C4-2B (cell line): ENCODE measurements at regions not wholly inside any gene's neighbourhood (a gene's known extent, or its start where the extent isn't known, plus 50 kb on each side); places are given as distances from the start of the nearest gene placed in this dataset.

Experiments
- ZFX ChIP-seq: fragments of 450-650 bp; IDR thresholded peaks from 2 replicates; pipeline ENCODE4 v1.6.1; 2017
- TF ChIP-seq, protein P1 (sequence below): fragments of 450-650 bp; conservative IDR thresholded peaks from 2 replicates; pipeline ENCODE4 v1.5.1; 2017; ENCODE audit warnings: mild to moderate bottlenecking

DNA sequence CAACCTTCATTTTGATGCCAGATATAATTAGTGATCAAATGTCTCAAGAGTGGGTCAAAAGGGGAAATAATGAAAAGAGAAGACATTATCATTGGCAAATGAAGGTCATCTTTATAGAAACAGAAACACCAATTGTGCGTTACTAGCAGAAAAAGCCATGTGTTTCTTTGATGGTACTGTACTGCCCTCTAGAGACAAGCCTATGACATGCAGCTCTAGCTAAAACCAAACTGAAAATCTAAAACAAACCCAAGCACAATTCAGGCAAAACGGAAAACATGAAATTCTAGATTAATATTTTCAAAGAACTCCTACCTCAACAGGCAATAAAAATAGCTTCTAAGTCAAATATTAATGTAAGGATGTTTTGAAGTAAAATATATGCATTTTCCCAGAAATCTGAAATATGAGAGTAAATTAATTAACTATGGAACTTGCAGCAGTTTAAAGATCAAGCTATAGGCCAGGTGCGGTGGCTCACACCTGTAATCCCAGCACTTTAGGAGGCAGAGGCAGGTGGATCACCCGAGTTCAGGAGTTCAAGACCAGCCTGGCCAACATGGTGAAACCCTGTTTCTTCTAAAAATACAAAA lies 115.4 kb downstream of the KLHL28 start:
- TF ChIP-seq, protein P1, sequence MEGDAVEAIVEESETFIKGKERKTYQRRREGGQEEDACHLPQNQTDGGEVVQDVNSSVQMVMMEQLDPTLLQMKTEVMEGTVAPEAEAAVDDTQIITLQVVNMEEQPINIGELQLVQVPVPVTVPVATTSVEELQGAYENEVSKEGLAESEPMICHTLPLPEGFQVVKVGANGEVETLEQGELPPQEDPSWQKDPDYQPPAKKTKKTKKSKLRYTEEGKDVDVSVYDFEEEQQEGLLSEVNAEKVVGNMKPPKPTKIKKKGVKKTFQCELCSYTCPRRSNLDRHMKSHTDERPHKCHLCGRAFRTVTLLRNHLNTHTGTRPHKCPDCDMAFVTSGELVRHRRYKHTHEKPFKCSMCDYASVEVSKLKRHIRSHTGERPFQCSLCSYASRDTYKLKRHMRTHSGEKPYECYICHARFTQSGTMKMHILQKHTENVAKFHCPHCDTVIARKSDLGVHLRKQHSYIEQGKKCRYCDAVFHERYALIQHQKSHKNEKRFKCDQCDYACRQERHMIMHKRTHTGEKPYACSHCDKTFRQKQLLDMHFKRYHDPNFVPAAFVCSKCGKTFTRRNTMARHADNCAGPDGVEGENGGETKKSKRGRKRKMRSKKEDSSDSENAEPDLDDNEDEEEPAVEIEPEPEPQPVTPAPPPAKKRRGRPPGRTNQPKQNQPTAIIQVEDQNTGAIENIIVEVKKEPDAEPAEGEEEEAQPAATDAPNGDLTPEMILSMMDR: peak; percentile 98
- no peak for TF ChIP-seq ZFX
